Prostate gland (tissue), 2 donors: ENCODE measurements at regions not wholly inside any gene's neighbourhood (a gene's known extent, or its start where the extent isn't known, plus 50 kb on each side); places are given as distances from the start of the nearest gene placed in this dataset.

Experiments used
- DNase-seq: peaks from one replicate; pipeline ENCODE4 v3.0.0-alpha.2; 2019; ENCODE audit warnings: low spot score
- H3K27ac ChIP-seq, 2 donors: fragments of 200-600 bp; sonication (generic); 2 replicates each; pipeline ENCODE4 v1.5.1; 2017 to 2019
- H3K27me3 ChIP-seq: fragments of 200-600 bp; sonication (generic); replicated peaks from 2 replicates; pipeline ENCODE4 v1.5.1; 2019; ENCODE audit not compliant: insufficient read depth
- H3K36me3 ChIP-seq, 2 donors: fragments of 200-600 bp; sonication (generic); 1 replicate in 1 of 2; 2 replicates in 1 of 2; pipeline versions ENCODE4 v1.5.1 to v1.8.1; 2017 to 2019
- H3K4me1 ChIP-seq: fragments of 200-600 bp; sonication (generic); replicated peaks from 2 replicates; pipeline ENCODE4 v1.5.1; 2019
- H3K4me3 ChIP-seq, 2 donors: fragments of 200-600 bp; sonication (generic); 2 replicates each; pipeline ENCODE4 v1.5.1; 2017 to 2019
- H3K9me3 ChIP-seq: fragments of 200-600 bp; sonication (generic); 2 replicates; pipeline ENCODE4 v1.5.1; 2017
- CTCF ChIP-seq, 4 experiments: fragments of 200-600 bp in 2 of 4; fragments of 450-650 bp in 2 of 4; sonication (generic) in 2 of 4; IDR thresholded peaks; 1 replicate in 3 of 4; 2 replicates in 1 of 4; pipeline ENCODE4 v1.5.1; 2016 to 2019; ENCODE audit warnings: antibody characterized with exemption in 4 of 4, mild to moderate bottlenecking in 2 of 4, moderate library complexity in 2 of 4
- POLR2A ChIP-seq: fragments of 450-650 bp; IDR thresholded peaks from one replicate; pipeline ENCODE4 v1.6.1; 2016; ENCODE audit warnings: antibody characterized with exemption, mild to moderate bottlenecking
- POLR2AphosphoS5 ChIP-seq: sonication (generic); formaldehyde crosslinking; IDR thresholded peaks from one replicate; pipeline ENCODE4 v1.6.1; 2017; ENCODE audit warnings: antibody characterized with exemption
- WGBS: methylation state at CpG from one replicate; pipeline ENCODE4 v1.1.5; 2018; 5-methylcytosine and 5-hydroxymethylcytosine counted together
- intact Hi-C: fragments of 100-400 bp; cut with DNase I; formaldehyde crosslinking; loops from one replicate; pipeline ENCODE4 v1.14.2; 2022

GRCh38 chr20:11753155-11753554, 164.5 kb upstream of the BTBD3 start:
- TF ChIP-seq POLR2AphosphoS5 (no peak), POLR2A (no peak), CTCF (IDR thresholded peaks at IDR 0.05) (no peak)
- no peak for DNase-seq
- intact Hi-C loops: no loop called here

GRCh38 chr20:11754451-11754850, 163.2 kb upstream of the BTBD3 start:
- no peak overlapping the region for H3K4me3 ChIP-seq
- WGBS: 66% methylated on average over 4 of the region's 4 CpGs
- DNase-seq: no peak
- H3K36me3 ChIP-seq: no peaks in the 10 kb centered on the region
- no peaks in the 10 kb centered on the region for H3K4me1 ChIP-seq
- H3K27me3 ChIP-seq: no peaks in the 10 kb centered on the region
- intact Hi-C loops: no loop called here
- no peak overlapping the region for H3K27ac ChIP-seq
- TF ChIP-seq POLR2A (no peak), CTCF (IDR thresholded peaks at IDR 0.05) (no peak), POLR2AphosphoS5 (no peak)
- no peaks in the 10 kb centered on the region for H3K9me3 ChIP-seq

More at GRCh38 chr20:11753155-11753554, 164.5 kb upstream of the BTBD3 start:
- no peaks in the 10 kb centered on the region for H3K36me3 ChIP-seq
- no peaks in the 10 kb centered on the region for H3K9me3 ChIP-seq
- H3K27ac ChIP-seq: no peak overlapping the region
- WGBS: 91% methylated on average over 2 of the region's 2 CpGs
- H3K4me3 ChIP-seq: no peak overlapping the region
- H3K27me3 ChIP-seq: no peaks in the 10 kb centered on the region
- H3K4me1 ChIP-seq: no peaks in the 10 kb centered on the region

GRCh38 chr20:11755071-11755841, 162.4 kb upstream of the BTBD3 start:
- H3K27me3 ChIP-seq: no peaks in the 10 kb centered on the region
- H3K27ac ChIP-seq: no peak overlapping the region
- no peaks in the 10 kb centered on the region for H3K36me3 ChIP-seq
- intact Hi-C loops: no loop called here
- TF ChIP-seq POLR2A: no peak
- TF ChIP-seq CTCF (IDR thresholded peaks at IDR 0.05): no peak
- TF ChIP-seq POLR2AphosphoS5: no peak
- DNase-seq: no peak
- H3K9me3 ChIP-seq: no peaks in the 10 kb centered on the region
- 16% methylated on average over 6 of the region's 6 CpGs for WGBS
- no peak overlapping the region for H3K4me3 ChIP-seq
- H3K4me1 ChIP-seq: no peaks in the 10 kb centered on the region

DNA sequence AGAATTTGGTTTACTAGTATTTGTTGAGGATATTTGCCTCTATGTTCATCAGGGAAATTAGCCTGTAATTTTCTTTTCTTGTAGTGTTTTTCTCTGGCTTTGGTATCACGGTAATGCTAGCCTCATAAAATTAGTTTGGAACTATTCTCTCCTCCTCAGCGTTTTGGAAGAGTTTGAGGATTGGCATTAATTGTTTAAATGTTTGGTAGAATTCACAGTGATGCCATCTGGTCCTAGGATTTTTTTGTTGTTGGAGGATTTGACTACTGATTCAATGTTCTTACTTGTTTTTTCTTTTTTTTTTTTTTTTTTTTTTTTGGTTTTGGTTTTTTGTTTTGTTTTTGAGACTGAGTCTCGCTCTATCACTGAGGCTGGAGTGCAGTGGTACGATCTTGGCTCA, 156.2 kb upstream of the BTBD3 start:
- Histone ChIP-seq H3K4me1 (no peaks in the 10 kb centered on the region), H3K27me3 (no peaks in the 10 kb centered on the region), H3K36me3 (no peaks in the 10 kb centered on the region), H3K27ac (no peak overlapping the region), H3K4me3 (no peak overlapping the region), H3K9me3 (no peaks in the 10 kb centered on the region)
- DNase-seq: no peak
- TF ChIP-seq CTCF (IDR thresholded peaks at IDR 0.05) (no peak), POLR2AphosphoS5 (no peak), POLR2A (no peak)
- WGBS: 47% methylated on average over 4 of the region's 4 CpGs
- intact Hi-C loops: no loop called here

DNA sequence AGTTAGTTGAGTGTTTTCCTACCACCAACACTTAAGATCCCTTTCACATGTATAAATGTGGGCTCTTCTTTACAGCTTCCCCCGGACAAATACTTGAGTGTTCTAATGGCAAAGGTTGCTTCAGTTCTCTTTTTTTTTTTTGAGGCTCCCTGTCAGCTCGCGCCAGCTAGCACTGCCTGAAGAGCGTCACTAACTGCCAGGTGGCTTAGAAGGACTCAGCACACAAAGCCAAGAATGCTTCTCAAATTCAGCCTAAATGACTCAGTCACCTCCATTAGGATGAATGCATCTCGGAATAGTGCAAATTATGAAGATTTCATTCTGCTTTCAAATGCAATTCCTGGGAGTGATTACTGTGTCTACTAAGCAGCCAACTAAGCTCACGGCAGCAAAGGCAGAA, 150.7 kb upstream of the BTBD3 start:
- no peak for TF ChIP-seq CTCF (IDR thresholded peaks at IDR 0.05)
- TF ChIP-seq POLR2AphosphoS5: no peak
- TF ChIP-seq POLR2A: no peak
- intact Hi-C loops: no loop called here
- Histone ChIP-seq H3K27me3 (no peaks in the 10 kb centered on the region), H3K27ac (no peak overlapping the region), H3K36me3 (no peaks in the 10 kb centered on the region), H3K9me3 (no peaks in the 10 kb centered on the region), H3K4me1 (no peaks in the 10 kb centered on the region), H3K4me3 (no peak overlapping the region)
- 37% methylated on average over 6 of the region's 6 CpGs for WGBS
- no peak for DNase-seq
